Mammary epithelial cell (primary cell): ENCODE measurements at regions not wholly inside any gene's neighbourhood (a gene's known extent, or its start where the extent isn't known, plus 50 kb on each side); places are given as distances from the start of the nearest gene placed in this dataset.

Experiments
- EZH2 ChIP-seq: IDR thresholded peaks from 2 replicates; pipeline ENCODE4 v1.6.1; 2012; ENCODE audit warnings: low read length, inconsistent platforms, borderline replicate concordance
- TF ChIP-seq, protein P1 (sequence below), 2 donors: IDR thresholded peaks in 1 of 2; conservative IDR thresholded peaks in 1 of 2; 2 replicates each; pipeline ENCODE4 v1.5.1; 2011 to 2012; ENCODE audit warnings: inconsistent platforms in 2 of 2, low read length in 2 of 2, mild to moderate bottlenecking in 2 of 2, control low read depth in 1 of 2, low read depth in 1 of 2; ENCODE audit not compliant: insufficient read depth in 1 of 2; ENCODE audit errors: extremely low read depth in 1 of 2

GRCh38 chr17:56034197-56034635 lies 119.1 kb upstream of the ANKFN1 start:
- TF ChIP-seq, protein P1, sequence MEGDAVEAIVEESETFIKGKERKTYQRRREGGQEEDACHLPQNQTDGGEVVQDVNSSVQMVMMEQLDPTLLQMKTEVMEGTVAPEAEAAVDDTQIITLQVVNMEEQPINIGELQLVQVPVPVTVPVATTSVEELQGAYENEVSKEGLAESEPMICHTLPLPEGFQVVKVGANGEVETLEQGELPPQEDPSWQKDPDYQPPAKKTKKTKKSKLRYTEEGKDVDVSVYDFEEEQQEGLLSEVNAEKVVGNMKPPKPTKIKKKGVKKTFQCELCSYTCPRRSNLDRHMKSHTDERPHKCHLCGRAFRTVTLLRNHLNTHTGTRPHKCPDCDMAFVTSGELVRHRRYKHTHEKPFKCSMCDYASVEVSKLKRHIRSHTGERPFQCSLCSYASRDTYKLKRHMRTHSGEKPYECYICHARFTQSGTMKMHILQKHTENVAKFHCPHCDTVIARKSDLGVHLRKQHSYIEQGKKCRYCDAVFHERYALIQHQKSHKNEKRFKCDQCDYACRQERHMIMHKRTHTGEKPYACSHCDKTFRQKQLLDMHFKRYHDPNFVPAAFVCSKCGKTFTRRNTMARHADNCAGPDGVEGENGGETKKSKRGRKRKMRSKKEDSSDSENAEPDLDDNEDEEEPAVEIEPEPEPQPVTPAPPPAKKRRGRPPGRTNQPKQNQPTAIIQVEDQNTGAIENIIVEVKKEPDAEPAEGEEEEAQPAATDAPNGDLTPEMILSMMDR (conservative IDR thresholded peaks at IDR 0.05 in 1 of 2, IDR thresholded peaks at IDR 0.05 in 1 of 2; ENCODE audit: extremely low read depth in 1 of 2, insufficient read depth in 1 of 2, low read depth in 1 of 2, low read length in 2 of 2) = no peak
- TF ChIP-seq EZH2 = no peak
